ENCODE measurements at regions not wholly inside any gene's neighbourhood (a gene's known extent, or its start where the extent isn't known, plus 50 kb on each side); places are given as distances from the start of the nearest gene placed in this dataset.

DNA sequence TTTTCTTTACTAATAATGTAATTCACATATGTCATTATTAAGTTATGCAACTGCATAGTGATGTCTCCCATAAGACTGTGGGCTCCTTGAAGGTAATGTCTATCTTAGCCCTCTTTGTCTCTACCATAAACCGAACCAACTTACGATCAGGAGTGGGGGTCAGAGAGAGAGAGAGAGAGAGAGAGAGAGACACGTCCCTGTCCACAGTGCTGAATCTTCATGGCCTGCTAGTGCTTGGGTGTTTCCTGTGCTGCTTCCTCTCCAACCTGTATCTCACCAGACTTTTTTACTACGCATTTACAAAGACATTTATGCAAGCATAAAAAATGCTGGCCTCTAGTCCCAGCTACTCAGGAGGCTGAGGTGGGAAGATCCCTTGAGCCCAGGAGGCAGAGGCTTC lies 52.2 kb upstream of the HAPSTR1 start:
- Histone ChIP-seq H3K4me1 (ENCODE audit: insufficient read depth) (no peaks in the 10 kb centered on the region), H3K27me3 (no peaks in the 10 kb centered on the region), H3K4me3 (no peak overlapping the region), H3K27ac (no peak overlapping the region), H3K9me3 (no peaks in the 10 kb centered on the region), H3K36me3 (no peaks in the 10 kb centered on the region)
- 29 to 35% (median 30%) methylated on average over 4 of the region's 4 CpGs for WGBS, 3 donors
- intact Hi-C loops (cut with DNase I), result no loop called here
- DNase-seq, result no peak
- TF ChIP-seq, protein P1, sequence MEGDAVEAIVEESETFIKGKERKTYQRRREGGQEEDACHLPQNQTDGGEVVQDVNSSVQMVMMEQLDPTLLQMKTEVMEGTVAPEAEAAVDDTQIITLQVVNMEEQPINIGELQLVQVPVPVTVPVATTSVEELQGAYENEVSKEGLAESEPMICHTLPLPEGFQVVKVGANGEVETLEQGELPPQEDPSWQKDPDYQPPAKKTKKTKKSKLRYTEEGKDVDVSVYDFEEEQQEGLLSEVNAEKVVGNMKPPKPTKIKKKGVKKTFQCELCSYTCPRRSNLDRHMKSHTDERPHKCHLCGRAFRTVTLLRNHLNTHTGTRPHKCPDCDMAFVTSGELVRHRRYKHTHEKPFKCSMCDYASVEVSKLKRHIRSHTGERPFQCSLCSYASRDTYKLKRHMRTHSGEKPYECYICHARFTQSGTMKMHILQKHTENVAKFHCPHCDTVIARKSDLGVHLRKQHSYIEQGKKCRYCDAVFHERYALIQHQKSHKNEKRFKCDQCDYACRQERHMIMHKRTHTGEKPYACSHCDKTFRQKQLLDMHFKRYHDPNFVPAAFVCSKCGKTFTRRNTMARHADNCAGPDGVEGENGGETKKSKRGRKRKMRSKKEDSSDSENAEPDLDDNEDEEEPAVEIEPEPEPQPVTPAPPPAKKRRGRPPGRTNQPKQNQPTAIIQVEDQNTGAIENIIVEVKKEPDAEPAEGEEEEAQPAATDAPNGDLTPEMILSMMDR (IDR thresholded peaks at IDR 0.05), result no peak
- TF ChIP-seq POLR2A (IDR thresholded peaks at IDR 0.05) (no peak), EP300 (IDR thresholded peaks at IDR 0.05) (no peak)

DNA sequence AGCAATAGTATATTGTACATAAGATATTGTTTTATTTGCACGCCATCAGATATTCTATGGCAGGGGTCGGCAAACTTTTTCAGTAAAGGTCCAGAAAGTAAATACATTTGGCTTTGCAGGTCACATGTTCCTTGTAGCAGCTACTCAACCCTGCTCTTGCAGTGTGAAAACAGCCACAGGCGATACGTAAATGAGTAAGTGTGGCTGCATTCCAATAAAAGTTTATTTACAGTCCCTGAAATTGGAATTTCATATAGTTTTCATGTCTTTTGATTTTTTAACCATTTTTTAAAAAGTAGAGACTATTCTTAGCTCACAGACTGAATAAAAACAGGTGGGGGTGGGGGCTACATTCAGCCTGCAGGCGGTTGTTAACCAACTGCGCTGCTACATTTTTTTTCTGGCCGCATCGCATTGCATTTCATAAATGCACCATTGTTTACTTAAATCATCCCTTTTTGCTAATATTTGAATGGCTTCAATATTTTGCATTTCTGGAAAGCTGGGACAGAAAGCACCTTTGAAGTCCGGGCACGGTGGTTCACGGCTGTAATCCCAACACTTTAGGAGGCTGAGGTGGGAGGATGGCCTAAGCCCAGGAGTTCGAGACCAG lies 50.5 kb upstream of the HAPSTR1 start:
- DNase-seq, result no peak
- no peak overlapping the region for H3K4me3 ChIP-seq
- H3K4me1 ChIP-seq (ENCODE audit: insufficient read depth), result no peaks in the 10 kb centered on the region
- WGBS, 3 donors, result 75 to 81% (median 76%) methylated on average over 12 of the region's 12 CpGs
- no peaks in the 10 kb centered on the region for H3K36me3 ChIP-seq
- intact Hi-C loops (cut with DNase I), result no loop called here
- TF ChIP-seq EP300 (IDR thresholded peaks at IDR 0.05), result no peak
- TF ChIP-seq, protein P1 (IDR thresholded peaks at IDR 0.05), result no peak
- TF ChIP-seq POLR2A (IDR thresholded peaks at IDR 0.05), result no peak
- H3K9me3 ChIP-seq, result no peaks in the 10 kb centered on the region
- no peak overlapping the region for H3K27ac ChIP-seq
- no peaks in the 10 kb centered on the region for H3K27me3 ChIP-seq

All from ovary (tissue), 7 donors.